GM23248 (cell line): ENCODE measurements at regions not wholly inside any gene's neighbourhood (a gene's known extent, or its start where the extent isn't known, plus 50 kb on each side); places are given as distances from the start of the nearest gene placed in this dataset.

Experiments used
- DNase-seq: peaks from one replicate; pipeline ENCODE4 v3.0.0-alpha.2; 2015
- H2AFZ ChIP-seq: fragments of 200-600 bp; sonication (generic); 2 replicates; pipeline ENCODE4 v1.6.1; 2016; ENCODE audit warnings: antibody characterized with exemption
- H3F3A ChIP-seq: fragments of 200-600 bp; sonication (generic); 2 replicates; pipeline ENCODE4 v1.6.1; 2016; ENCODE audit warnings: mild to moderate bottlenecking, antibody characterized with exemption, mixed run types; ENCODE audit not compliant: insufficient read depth
- H3K27ac ChIP-seq: fragments of 200-600 bp; sonication (generic); 2 replicates; pipeline ENCODE4 v1.5.1; 2016; ENCODE audit warnings: mild to moderate bottlenecking
- H3K27me3 ChIP-seq: fragments of 200-600 bp; sonication (generic); replicated peaks from 2 replicates; pipeline ENCODE4 v1.6.1; 2016; ENCODE audit warnings: mild to moderate bottlenecking; ENCODE audit not compliant: insufficient read depth
- H3K36me3 ChIP-seq: fragments of 200-600 bp; sonication (generic); 2 replicates; pipeline ENCODE4 v1.6.1; 2016; ENCODE audit warnings: low read depth, mild to moderate bottlenecking
- H3K4me1 ChIP-seq: fragments of 200-600 bp; sonication (generic); 2 replicates; pipeline ENCODE4 v1.6.1; 2016; ENCODE audit warnings: mild to moderate bottlenecking; ENCODE audit not compliant: insufficient read depth
- H3K4me2 ChIP-seq: fragments of 200-600 bp; sonication (generic); one replicate; pipeline ENCODE4 v1.6.1; 2016; ENCODE audit warnings: mild to moderate bottlenecking; ENCODE audit not compliant: unreplicated experiment
- H3K4me3 ChIP-seq: fragments of 200-600 bp; sonication (generic); 2 replicates; pipeline ENCODE4 v1.5.1; 2016; ENCODE audit warnings: mild to moderate bottlenecking
- H3K79me2 ChIP-seq: fragments of 200-600 bp; sonication (generic); 2 replicates; pipeline ENCODE4 v1.6.1; 2016; ENCODE audit warnings: mild to moderate bottlenecking; ENCODE audit not compliant: insufficient read depth
- H3K9ac ChIP-seq: fragments of 200-600 bp; sonication (generic); 2 replicates; pipeline ENCODE4 v1.6.1; 2016; ENCODE audit warnings: mild to moderate bottlenecking
- H3K9me2 ChIP-seq: fragments of 200-600 bp; sonication (generic); 2 replicates; pipeline ENCODE4 v1.6.1; 2016; ENCODE audit warnings: mixed run types, mild to moderate bottlenecking, moderate library complexity; ENCODE audit not compliant: insufficient read depth
- H3K9me3 ChIP-seq: fragments of 200-600 bp; sonication (generic); one replicate; pipeline ENCODE4 v1.6.1; 2017; ENCODE audit warnings: low read depth
- H4K20me1 ChIP-seq: fragments of 200-600 bp; sonication (generic); 2 replicates; pipeline ENCODE4 v1.6.0; 2016; ENCODE audit not compliant: insufficient read depth
- EZH2 ChIP-seq: fragments of 200-600 bp; sonication (generic); IDR thresholded peaks from 2 replicates; pipeline ENCODE4 v1.6.1; 2018; ENCODE audit warnings: antibody characterized with exemption, mild to moderate bottlenecking; ENCODE audit not compliant: insufficient read depth, poor library complexity, severe bottlenecking
- EZH2phosphoT487 ChIP-seq: fragments of 200-600 bp; sonication (generic); IDR thresholded peaks from 2 replicates; pipeline ENCODE4 v1.6.1; 2018; ENCODE audit warnings: antibody characterized with exemption, moderate library complexity, mild to moderate bottlenecking, low read depth; ENCODE audit not compliant: insufficient read depth
- WGBS, 2 experiments: methylation state at CpG; one replicate each; pipeline ENCODE4 v1.1.6; 2015 to 2017; ENCODE audit warnings: low lambda C conversion rate in 2 of 2, low coverage in 1 of 2; ENCODE audit errors: missing lambda C conversion rate in 2 of 2; 5-methylcytosine and 5-hydroxymethylcytosine counted together
- in situ Hi-C: fragments of 300-500 bp; cut with MboI; formaldehyde crosslinking; loops from 2 replicates; pipeline ENCODE4 v1.15.0; 2020

DNA sequence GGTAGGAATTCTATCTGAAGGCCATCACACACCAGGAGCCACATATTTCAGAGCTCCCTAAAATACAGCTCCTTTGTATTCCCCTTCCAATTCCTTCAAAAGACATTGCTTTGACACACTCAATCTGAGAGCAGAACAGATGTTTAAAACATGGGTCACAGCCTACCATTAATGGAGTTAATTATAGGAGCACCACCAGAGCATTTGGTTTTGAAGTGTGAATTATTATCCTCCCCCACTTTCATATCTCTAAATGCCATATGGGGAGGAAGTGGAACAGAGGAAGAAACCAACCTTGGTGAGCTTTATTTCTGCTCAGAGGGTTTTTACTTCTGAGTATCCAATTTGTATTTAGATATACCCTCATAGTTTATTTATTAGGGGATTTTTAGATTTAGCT, 50.7 kb upstream of the TNFRSF21 start:
- DNase-seq, result no peak
- in situ Hi-C loops, result no loop called here
- no peaks in the 10 kb centered on the region for H4K20me1 ChIP-seq

DNA sequence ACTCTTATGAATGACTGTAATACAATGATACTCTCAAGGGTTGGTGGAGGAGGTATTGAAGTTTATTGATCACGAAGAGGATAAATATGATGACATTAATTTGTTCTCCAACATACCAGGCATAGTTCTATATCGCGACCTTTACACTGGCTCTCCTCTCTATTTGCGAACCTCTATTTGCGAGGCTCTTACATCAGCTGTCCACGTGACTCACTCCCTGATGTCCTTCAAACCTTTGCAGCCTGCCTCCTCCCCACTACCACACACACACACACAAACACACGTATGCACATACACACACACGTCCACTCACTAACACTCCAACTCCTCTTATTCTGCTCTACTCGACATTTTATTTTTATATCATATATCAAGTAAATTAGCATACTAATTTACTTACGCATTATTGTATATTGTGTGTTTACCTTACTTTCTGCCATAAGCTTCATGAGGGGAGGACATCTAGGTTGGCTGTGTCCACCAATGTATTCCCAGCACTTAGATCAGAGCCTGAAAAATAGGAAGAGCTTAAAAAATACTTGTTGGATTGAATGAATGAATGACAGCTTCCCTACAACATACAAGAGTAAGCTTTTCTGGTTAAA, 53.3 kb upstream of the TNFRSF21 start:
- Histone ChIP-seq H3K27ac (no peak overlapping the region), H3K9ac (no peak overlapping the region), H4K20me1 (no peaks in the 10 kb centered on the region), H3K9me2 (no peaks in the 10 kb centered on the region), H3K9me3 (no peaks in the 10 kb centered on the region), H3K4me3 (no peak overlapping the region), H2AFZ (no peak overlapping the region), H3K79me2 (no peaks in the 10 kb centered on the region), H3K4me2 (no peak overlapping the region), H3K36me3 (no peaks in the 10 kb centered on the region), H3F3A (no peaks in the 10 kb centered on the region), H3K27me3 (no peaks in the 10 kb centered on the region), H3K4me1 (no peaks in the 10 kb centered on the region)
- 58 to 60% methylated on average over 10 of the region's 10 CpGs for WGBS, 2 experiments
- DNase-seq, result no peak
- in situ Hi-C loops, result no loop called here
- no peak for TF ChIP-seq EZH2phosphoT487

More for the DNA sequence above, 50.7 kb upstream of the TNFRSF21 start:
- H3K9ac ChIP-seq, result no peak overlapping the region
- H3K4me2 ChIP-seq, result no peak overlapping the region
- no peaks in the 10 kb centered on the region for H3K9me3 ChIP-seq
- H3K79me2 ChIP-seq, result no peaks in the 10 kb centered on the region
- H3K27me3 ChIP-seq, result no peaks in the 10 kb centered on the region
- no peaks in the 10 kb centered on the region for H3F3A ChIP-seq
- H3K36me3 ChIP-seq, result no peaks in the 10 kb centered on the region
- TF ChIP-seq EZH2phosphoT487 (no peak), EZH2 (no peak)
- no peaks in the 10 kb centered on the region for H3K4me1 ChIP-seq
- no peak overlapping the region for H2AFZ ChIP-seq
- H3K9me2 ChIP-seq, result no peaks in the 10 kb centered on the region
- H3K4me3 ChIP-seq, result no peak overlapping the region
- no peak overlapping the region for H3K27ac ChIP-seq

DNA sequence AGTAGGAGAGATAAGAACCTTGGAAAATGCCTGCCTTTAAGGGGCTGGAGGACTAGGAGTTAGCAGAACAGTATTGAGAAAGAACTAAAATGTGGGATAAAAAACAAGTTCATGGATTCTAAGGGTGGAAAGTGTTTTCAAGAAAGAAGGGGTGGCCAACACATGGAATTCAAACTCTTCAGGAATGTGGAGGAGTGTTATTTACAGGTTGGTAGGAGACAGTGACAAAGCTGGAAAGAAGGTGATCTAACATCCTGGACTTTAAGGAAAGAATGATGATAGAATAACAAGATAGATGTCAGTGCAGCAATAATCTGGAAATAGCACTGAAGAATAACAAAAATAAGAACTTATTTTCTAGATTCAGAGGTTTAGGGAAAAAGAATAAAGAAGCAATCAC, 54.0 kb upstream of the TNFRSF21 start:
- H3K27me3 ChIP-seq, result no peaks in the 10 kb centered on the region

DNA sequence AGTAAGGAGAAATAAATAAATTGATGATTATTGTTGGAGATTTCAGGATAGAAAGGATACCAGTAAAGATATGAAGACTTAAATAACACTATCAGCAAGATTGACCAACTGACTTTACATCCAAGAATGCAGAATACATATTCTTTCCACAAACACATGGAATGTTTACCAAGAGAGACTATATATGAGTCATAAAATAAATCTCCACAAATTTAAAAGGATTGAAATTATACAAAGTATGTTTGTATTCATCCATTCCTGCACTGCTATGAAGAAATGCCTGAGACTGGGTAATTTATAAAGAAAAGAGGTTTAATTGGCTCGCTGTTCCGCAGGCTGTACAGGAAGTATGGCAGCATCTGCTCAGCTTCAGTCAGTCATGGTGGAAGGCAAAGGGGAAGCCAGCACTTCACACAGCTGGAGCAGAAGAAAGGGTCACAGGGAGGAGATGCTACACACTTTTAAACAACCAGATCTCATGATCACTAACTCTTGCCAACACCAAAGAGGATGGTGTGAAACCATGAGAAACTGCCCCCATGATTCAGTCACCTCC, 56.7 kb upstream of the TNFRSF21 start:
- no peak overlapping the region for H2AFZ ChIP-seq
- H3K9me3 ChIP-seq, result no peaks in the 10 kb centered on the region
- H3K4me3 ChIP-seq, result no peak overlapping the region
- H3F3A ChIP-seq, result no peaks in the 10 kb centered on the region
- H3K27me3 ChIP-seq, result no peaks in the 10 kb centered on the region
- no peak overlapping the region for H3K4me2 ChIP-seq
- no peaks in the 10 kb centered on the region for H3K4me1 ChIP-seq
- in situ Hi-C loops, result no loop called here
- DNase-seq, result no peak
- no peaks in the 10 kb centered on the region for H3K79me2 ChIP-seq
- no peak overlapping the region for H3K27ac ChIP-seq
- no peaks in the 10 kb centered on the region for H3K36me3 ChIP-seq
- H3K9ac ChIP-seq, result no peak overlapping the region
- WGBS, 2 experiments, result 66 to 83% methylated on average over 2 of the region's 2 CpGs
- H4K20me1 ChIP-seq, result no peaks in the 10 kb centered on the region
- H3K9me2 ChIP-seq, result no peaks in the 10 kb centered on the region
- TF ChIP-seq EZH2 (no peak), EZH2phosphoT487 (no peak)

More for the DNA sequence above, 54.0 kb upstream of the TNFRSF21 start:
- TF ChIP-seq EZH2, result no peak
- no peak for TF ChIP-seq EZH2phosphoT487
- Histone ChIP-seq H3K79me2 (no peaks in the 10 kb centered on the region), H3K9ac (no peak overlapping the region), H2AFZ (no peak overlapping the region), H3K4me3 (no peak overlapping the region), H3K4me2 (no peak overlapping the region), H3K4me1 (no peaks in the 10 kb centered on the region), H4K20me1 (no peaks in the 10 kb centered on the region), H3F3A (no peaks in the 10 kb centered on the region), H3K36me3 (no peaks in the 10 kb centered on the region), H3K27ac (no peak overlapping the region), H3K9me2 (no peaks in the 10 kb centered on the region), H3K9me3 (no peaks in the 10 kb centered on the region)
- in situ Hi-C loops, result no loop called here
- DNase-seq, result no peak
